ENCODE measurements at regions not wholly inside any gene's neighbourhood (a gene's known extent, or its start where the extent isn't known, plus 50 kb on each side); places are given as distances from the start of the nearest gene placed in this dataset.

GRCh38 chr2:15874854-15875804, 65.2 kb upstream of the MYCN start:
- no peak for TF ChIP-seq POLR2AphosphoS5 (IDR thresholded peaks at IDR 0.05; ENCODE audit: low read depth, low read length)
- TF ChIP-seq CTCF (IDR thresholded peaks at IDR 0.05): no peak
- no peak for TF ChIP-seq SIN3A (IDR thresholded peaks at IDR 0.05; ENCODE audit: borderline replicate concordance, insufficient read depth, low read depth, low read length)
- no peak for TF ChIP-seq TCF7L2 (IDR thresholded peaks at IDR 0.05; ENCODE audit: low read depth, low read length)
- no peak for TF ChIP-seq REST (IDR thresholded peaks at IDR 0.05; ENCODE audit: insufficient read depth in 1 of 2, low read depth in 2 of 2, low read length in 1 of 2)
